GM19025 (cell line): ENCODE measurements at regions not wholly inside any gene's neighbourhood (a gene's known extent, or its start where the extent isn't known, plus 50 kb on each side); places are given as distances from the start of the nearest gene placed in this dataset.
"Not testable (repeated sequence)": the region's sequence is repeated elsewhere in the genome, so short reads cannot be mapped to it uniquely, and the experiment has no call there.

Experiments used
- ATAC-seq: cut with Tn5 transposase; IDR thresholded peaks from one replicate; pipeline ENCODE4 v1.9.1; 2021; ENCODE audit warnings: mild to moderate bottlenecking, low read depth, moderate library complexity; ENCODE audit not compliant: unreplicated experiment

- no peak for ATAC-seq
These were observed 559.3 kb upstream of the USP24 start for GRCh38 chr1:55774446-55774845.

- ATAC-seq = no peak
These were observed 558.2 kb upstream of the USP24 start for GRCh38 chr1:55773211-55773940.

- no peak for ATAC-seq
These were observed 553.3 kb upstream of the USP24 start for GRCh38 chr1:55768327-55768952.

GRCh38 chr1:55767171-55767570, 552.0 kb upstream of the USP24 start:
- no peak for ATAC-seq

GRCh38 chr1:55765505-55765904, 550.3 kb upstream of the USP24 start:
- ATAC-seq = not testable (repeated sequence)

GRCh38 chr1:55751776-55752175, 536.6 kb upstream of the USP24 start:
- ATAC-seq = no peak

GRCh38 chr1:55750628-55750995, 535.4 kb upstream of the USP24 start:
- ATAC-seq = no peak

GRCh38 chr1:55749975-55750627, 534.9 kb upstream of the USP24 start:
- no peak for ATAC-seq

- ATAC-seq = no peak
These were observed 532.3 kb upstream of the USP24 start for GRCh38 chr1:55747408-55747841.

GRCh38 chr1:55746710-55747109, 531.5 kb upstream of the USP24 start:
- no peak for ATAC-seq

- ATAC-seq = no peak
These were observed 526.4 kb upstream of the USP24 start for GRCh38 chr1:55741516-55741915.

GRCh38 chr1:55735106-55735505, 519.9 kb upstream of the USP24 start:
- ATAC-seq = no peak

- no peak for ATAC-seq
These were observed 511.8 kb upstream of the USP24 start for GRCh38 chr1:55726994-55727393.

GRCh38 chr1:55725378-55725777, 510.2 kb upstream of the USP24 start:
- no peak for ATAC-seq

- no peak for ATAC-seq
These were observed 509.6 kb upstream of the USP24 start for GRCh38 chr1:55724551-55725325.

- no peak for ATAC-seq
These were observed 507.8 kb upstream of the USP24 start for GRCh38 chr1:55723001-55723400.

GRCh38 chr1:55720261-55720660, 505.1 kb upstream of the USP24 start:
- ATAC-seq = no peak

GRCh38 chr1:55718758-55719671, 503.9 kb upstream of the USP24 start:
- no peak for ATAC-seq

- no peak for ATAC-seq
These were observed 501.9 kb upstream of the USP24 start for GRCh38 chr1:55717111-55717510.

GRCh38 chr1:55716610-55717009, 501.4 kb upstream of the USP24 start:
- ATAC-seq = no peak
